OCI-LY7 (cell line): ENCODE measurements at regions not wholly inside any gene's neighbourhood (a gene's known extent, or its start where the extent isn't known, plus 50 kb on each side); places are given as distances from the start of the nearest gene placed in this dataset.

Experiments
- BruUV-seq: library from RNA; stranded (reverse); fragments of 400-500 nt; replicated peaks from 2 replicates; lab custom pipeline; 2021; lab: Mats Ljungman, UMichigan
- CTCF ChIA-PET: fragments of 300-600 bp; sonication (Branson Sonifier 250); formaldehyde crosslinking; loops from one replicate; lab custom pipeline; 2022; ENCODE audit warnings: antibody characterized with exemption; ENCODE audit not compliant: unreplicated experiment; lab: Charles Lee
- POLR2A ChIA-PET: fragments of 300-600 bp; sonication (Branson Sonifier 250); formaldehyde crosslinking; loops from one replicate; lab custom pipeline; 2022; ENCODE audit warnings: antibody characterized with exemption; lab: Charles Lee
- DNase-seq: peaks from one replicate; pipeline ENCODE4 v3.0.0-alpha.2; 2015; ENCODE audit warnings: low spot score
- H2AFZ ChIP-seq: fragments of 200-600 bp; sonication (generic), shearing (Covaris generic); 2 replicates; pipeline ENCODE4 v1.6.1; 2014; ENCODE audit warnings: mild to moderate bottlenecking, antibody characterized with exemption, low read length, moderate library complexity
- H3K27ac ChIP-seq: fragments of 200-600 bp; sonication (generic); 2 replicates; pipeline ENCODE4 v1.5.1; 2014; ENCODE audit warnings: mixed run types, low read depth, mild to moderate bottlenecking, moderate library complexity, low read length, inconsistent platforms; ENCODE audit not compliant: poor library complexity, severe bottlenecking
- H3K36me3 ChIP-seq: fragments of 200-600 bp; sonication (generic); 2 replicates; pipeline ENCODE4 v1.6.1; 2014; ENCODE audit warnings: mild to moderate bottlenecking, antibody characterized with exemption, low read length, moderate library complexity, mixed read lengths; ENCODE audit not compliant: insufficient read depth
- H3K4me1 ChIP-seq: fragments of 200-600 bp; sonication (generic); 2 replicates; pipeline ENCODE4 v1.5.1; 2014; ENCODE audit warnings: mild to moderate bottlenecking, low read length; ENCODE audit not compliant: insufficient read depth, poor library complexity, severe bottlenecking
- H3K4me2 ChIP-seq: fragments of 200-600 bp; sonication (generic); 2 replicates; pipeline ENCODE4 v1.6.1; 2014; ENCODE audit warnings: mild to moderate bottlenecking, low read length
- H3K4me3 ChIP-seq: fragments of 200-600 bp; sonication (generic); 2 replicates; pipeline ENCODE4 v1.5.1; 2014; ENCODE audit warnings: mild to moderate bottlenecking, low read depth, low read length; ENCODE audit not compliant: poor library complexity, severe bottlenecking
- H3K79me2 ChIP-seq: fragments of 200-600 bp; sonication (generic); 2 replicates; pipeline ENCODE4 v1.6.1; 2016; ENCODE audit warnings: low read depth, mild to moderate bottlenecking, low read length, moderate library complexity, mixed read lengths; ENCODE audit not compliant: insufficient read depth
- H3K9me2 ChIP-seq: fragments of 200-600 bp; sonication (generic); 2 replicates; pipeline ENCODE4 v1.6.1; 2016; ENCODE audit warnings: mild to moderate bottlenecking, low read length, mixed read lengths; ENCODE audit not compliant: insufficient read depth
- H3K9me3 ChIP-seq: fragments of 200-600 bp; sonication (generic); 2 replicates; pipeline ENCODE4 v1.6.1; 2014; ENCODE audit warnings: mild to moderate bottlenecking, mixed run types, low read length, mixed read lengths
- H4K20me1 ChIP-seq: fragments of 200-600 bp; sonication (generic); 2 replicates; pipeline ENCODE4 v1.6.1; 2014; ENCODE audit warnings: mild to moderate bottlenecking, antibody characterized with exemption, low read length, moderate library complexity, mixed read lengths; ENCODE audit not compliant: insufficient read depth
- CTCF ChIP-seq: fragments of 200-600 bp; sonication (generic); conservative IDR thresholded peaks from 2 replicates; pipeline ENCODE4 v1.5.1; 2014; ENCODE audit warnings: mild to moderate bottlenecking, antibody characterized with exemption, low read length, moderate library complexity, mixed read lengths
- EZH2phosphoT487 ChIP-seq: fragments of 200-600 bp; sonication (generic); IDR thresholded peaks from 2 replicates; pipeline ENCODE4 v1.6.1; 2018; ENCODE audit warnings: low read depth, borderline replicate concordance, mild to moderate bottlenecking, mixed run types, antibody characterized with exemption, low read length, moderate library complexity, mixed read lengths
- intact Hi-C: fragments of 100-400 bp; cut with micrococcal nuclease; formaldehyde crosslinking; loops from one replicate; pipeline ENCODE4 v1.10.0; 2022; ENCODE audit not compliant: unreplicated experiment

- intact Hi-C loops: no loop called here
- BruUV-seq: no TSS peak
- H3K79me2 ChIP-seq: no peaks in the 10 kb centered on the region
- TF ChIP-seq EZH2phosphoT487 (no peak), CTCF (no peak)
- H3K9me2 ChIP-seq: no peaks in the 10 kb centered on the region
- no peaks in the 10 kb centered on the region for H3K4me1 ChIP-seq
- H4K20me1 ChIP-seq: no peaks in the 10 kb centered on the region
- ChIA-PET CTCF (no interaction called here), POLR2A (interaction anchor here (0.7 to 0.8 kb wide), 2 partner anchors 12 to 78 kb away, joined by 3 to 4 read pairs; no protein-coding TSS in a partner anchor)
- no peak overlapping the region for H3K27ac ChIP-seq
- no peak for DNase-seq
- no peaks in the 10 kb centered on the region for H3K9me3 ChIP-seq
- H2AFZ ChIP-seq: no peak overlapping the region
- H3K4me2 ChIP-seq: no peak overlapping the region
- H3K36me3 ChIP-seq: no peaks in the 10 kb centered on the region
- H3K4me3 ChIP-seq: no peak overlapping the region
These were observed 797.6 kb upstream of the POT1 start for GRCh38 chr7:125727215-125727614.

- CTCF ChIA-PET: no interaction called here
- intact Hi-C loops: no loop called here
These were observed 766.0 kb upstream of the POT1 start for GRCh38 chr7:125695626-125696025.

More at GRCh38 chr7:125695626-125696025, 766.0 kb upstream of the POT1 start:
- H3K27ac ChIP-seq: no peak overlapping the region
- no peak for DNase-seq
- no peak overlapping the region for H3K4me3 ChIP-seq
- H3K79me2 ChIP-seq: no peaks in the 10 kb centered on the region
- BruUV-seq: no TSS peak
- POLR2A ChIA-PET: interaction anchor here (0.6 kb wide), 1 partner anchor 62 kb away, joined by 3 read pairs; no protein-coding TSS in a partner anchor
- H3K9me3 ChIP-seq: no peaks in the 10 kb centered on the region
- no peaks in the 10 kb centered on the region for H3K9me2 ChIP-seq
- H4K20me1 ChIP-seq: no peaks in the 10 kb centered on the region
- no peak overlapping the region for H3K4me2 ChIP-seq
- H3K4me1 ChIP-seq: no peaks in the 10 kb centered on the region
- H2AFZ ChIP-seq: no peak overlapping the region
- H3K36me3 ChIP-seq: no peaks in the 10 kb centered on the region
- TF ChIP-seq CTCF (no peak), EZH2phosphoT487 (no peak)
